NCI-H2227 (cell line): ENCODE measurements at regions not wholly inside any gene's neighbourhood (a gene's known extent, or its start where the extent isn't known, plus 50 kb on each side); places are given as distances from the start of the nearest gene placed in this dataset.
"Not testable (repeated sequence)": the region's sequence is repeated elsewhere in the genome, so short reads cannot be mapped to it uniquely, and the experiment has no call there.

Source experiments
- DNase-seq: peaks from one replicate; lab custom pipeline; 2025; ENCODE audit not compliant: unreplicated experiment; lab: John Stamatoyannopoulos, UW

GRCh38 chr4:3620365-3620764 is 88.1 kb upstream of the LRPAP1 start:
- DNase-seq = not testable (repeated sequence)

GRCh38 chr4:3619698-3620097 is 87.5 kb upstream of the LRPAP1 start:
- DNase-seq = not testable (repeated sequence)

GRCh38 chr4:3618341-3618740 is 86.1 kb upstream of the LRPAP1 start:
- not testable (repeated sequence) for DNase-seq

- DNase-seq = no peak
Measured at GRCh38 chr4:3615386-3616286, 83.4 kb upstream of the LRPAP1 start.

GRCh38 chr4:3614731-3614980 is 82.4 kb upstream of the LRPAP1 start:
- DNase-seq = no peak

- DNase-seq = no peak
Measured at GRCh38 chr4:3613967-3614730, 81.9 kb upstream of the LRPAP1 start.

- DNase-seq = no peak
Measured at GRCh38 chr4:3612934-3613333, 80.7 kb upstream of the LRPAP1 start.

GRCh38 chr4:3612281-3612680 is 80.1 kb upstream of the LRPAP1 start:
- DNase-seq = no peak

- no peak for DNase-seq
Measured at GRCh38 chr4:3611778-3612177, 79.6 kb upstream of the LRPAP1 start.

- DNase-seq = not testable (repeated sequence)
Measured at GRCh38 chr4:3610851-3611250, 78.6 kb upstream of the LRPAP1 start.

GRCh38 chr4:3609905-3610304 is 77.7 kb upstream of the LRPAP1 start:
- DNase-seq = not testable (repeated sequence)

GRCh38 chr4:3607690-3608552 is 75.7 kb upstream of the LRPAP1 start:
- no peak for DNase-seq

GRCh38 chr4:3606850-3607249 is 74.6 kb upstream of the LRPAP1 start:
- not testable (repeated sequence) for DNase-seq

GRCh38 chr4:3606271-3606670 is 74.0 kb upstream of the LRPAP1 start:
- not testable (repeated sequence) for DNase-seq

- DNase-seq = no peak
Measured at GRCh38 chr4:3605491-3605890, 73.3 kb upstream of the LRPAP1 start.

- DNase-seq = not testable (repeated sequence)
Measured at GRCh38 chr4:3602886-3603645, 70.8 kb upstream of the LRPAP1 start.

GRCh38 chr4:3601992-3602391 is 69.8 kb upstream of the LRPAP1 start:
- DNase-seq = no peak

- DNase-seq = not testable (repeated sequence)
Measured at GRCh38 chr4:3601108-3601690, 69.0 kb upstream of the LRPAP1 start.

GRCh38 chr4:3599951-3600350 is 67.7 kb upstream of the LRPAP1 start:
- no peak for DNase-seq

GRCh38 chr4:3598695-3599227 is 66.5 kb upstream of the LRPAP1 start:
- no peak for DNase-seq
